Naive thymus-derived CD4-positive, alpha-beta T cell (primary cell): ENCODE measurements at regions not wholly inside any gene's neighbourhood (a gene's known extent, or its start where the extent isn't known, plus 50 kb on each side); places are given as distances from the start of the nearest gene placed in this dataset.

Experiments used
- ATAC-seq: fragments of 150-1000 bp; cut with Tn5 transposase; 2 replicates; pipeline ENCODE4 v1.10.0; 2021; ENCODE audit warnings: mild to moderate bottlenecking, moderate library complexity
- CTCF ChIA-PET: fragments of 350-600 bp; sonication (Branson Sonifier 250); formaldehyde crosslinking; loops from one replicate; lab custom pipeline; 2021; ENCODE audit warnings: antibody characterized with exemption; lab: Charles Lee
- POLR2A ChIA-PET: fragments of 350-600 bp; sonication (Branson Sonifier 250); formaldehyde crosslinking; loops from one replicate; lab custom pipeline; 2021; ENCODE audit warnings: antibody characterized with exemption, inconsistent platforms; lab: Charles Lee
- DNase-seq, 9 donors: peaks; one replicate each; pipeline versions ENCODE4 v3.0.0 to v3.0.0-alpha.2; 2020 to 2022; ENCODE audit warnings: mixed read lengths in 1 of 9
- H3K27ac ChIP-seq: one replicate; pipeline ENCODE4 v1.7.0; 2013; ENCODE audit warnings: mild to moderate bottlenecking, low read depth, low read length, moderate library complexity
- H3K27me3 ChIP-seq, 2 donors: one replicate each; pipeline ENCODE4 v1.7.0; 2013; ENCODE audit warnings: low read length in 2 of 2, mild to moderate bottlenecking in 2 of 2, moderate library complexity in 2 of 2; ENCODE audit not compliant: control insufficient read depth in 2 of 2, insufficient read depth in 2 of 2
- H3K36me3 ChIP-seq, 3 experiments: 1 replicate in 2 of 3; 2 replicates in 1 of 3; pipeline ENCODE4 v1.7.0; 2013; ENCODE audit warnings: low read length in 3 of 3, mild to moderate bottlenecking in 3 of 3, moderate library complexity in 1 of 3; ENCODE audit not compliant: insufficient read depth in 3 of 3, control insufficient read depth in 2 of 3
- H3K4me1 ChIP-seq, 2 donors: one replicate each; pipeline ENCODE4 v1.7.0; 2013; ENCODE audit warnings: low read length in 2 of 2, mild to moderate bottlenecking in 2 of 2, moderate library complexity in 1 of 2; ENCODE audit not compliant: control insufficient read depth in 2 of 2, insufficient read depth in 2 of 2
- H3K4me3 ChIP-seq: 2 replicates; pipeline ENCODE4 v1.7.0; 2013; ENCODE audit warnings: mild to moderate bottlenecking, low read length
- H3K9me3 ChIP-seq, 3 experiments: 1 replicate in 2 of 3; 2 replicates in 1 of 3; pipeline ENCODE4 v1.7.0; 2013; ENCODE audit warnings: low read length in 3 of 3; ENCODE audit not compliant: control insufficient read depth in 2 of 3
- H3K27ac Mint-ChIP-seq, 9 donors: one replicate each; pipeline ENCODE4 v1.8.0; 2020 to 2022; ENCODE audit warnings: mixed read lengths in 9 of 9, mild to moderate bottlenecking in 8 of 9, moderate library complexity in 5 of 9, inconsistent platforms in 2 of 9
- H3K27me3 Mint-ChIP-seq, 5 donors: one replicate each; pipeline ENCODE4 v1.8.0; 2021 to 2022; ENCODE audit warnings: mixed read lengths in 5 of 5, mild to moderate bottlenecking in 1 of 5
- H3K36me3 Mint-ChIP-seq, 5 donors: one replicate each; pipeline ENCODE4 v1.8.0; 2020 to 2022; ENCODE audit warnings: mixed read lengths in 5 of 5, mild to moderate bottlenecking in 3 of 5, inconsistent platforms in 1 of 5
- H3K4me1 Mint-ChIP-seq, 7 donors: one replicate each; pipeline ENCODE4 v1.8.0; 2020 to 2022; ENCODE audit warnings: mixed read lengths in 7 of 7, mild to moderate bottlenecking in 3 of 7, inconsistent platforms in 1 of 7
- H3K4me3 Mint-ChIP-seq, 10 donors: one replicate each; pipeline ENCODE4 v1.8.0; 2020 to 2022; ENCODE audit warnings: mild to moderate bottlenecking in 10 of 10, mixed read lengths in 10 of 10, moderate library complexity in 6 of 10, inconsistent platforms in 2 of 10
- H3K9me3 Mint-ChIP-seq, 11 donors: one replicate each; pipeline ENCODE4 v1.8.0; 2020 to 2022; ENCODE audit warnings: mixed read lengths in 11 of 11, mild to moderate bottlenecking in 4 of 11, inconsistent platforms in 1 of 11, moderate library complexity in 1 of 11
- intact Hi-C, 2 donors: fragments of 100-400 bp; cut with micrococcal nuclease; formaldehyde crosslinking; loops; one replicate each; pipeline ENCODE4 v1.15.1; 2023

DNA sequence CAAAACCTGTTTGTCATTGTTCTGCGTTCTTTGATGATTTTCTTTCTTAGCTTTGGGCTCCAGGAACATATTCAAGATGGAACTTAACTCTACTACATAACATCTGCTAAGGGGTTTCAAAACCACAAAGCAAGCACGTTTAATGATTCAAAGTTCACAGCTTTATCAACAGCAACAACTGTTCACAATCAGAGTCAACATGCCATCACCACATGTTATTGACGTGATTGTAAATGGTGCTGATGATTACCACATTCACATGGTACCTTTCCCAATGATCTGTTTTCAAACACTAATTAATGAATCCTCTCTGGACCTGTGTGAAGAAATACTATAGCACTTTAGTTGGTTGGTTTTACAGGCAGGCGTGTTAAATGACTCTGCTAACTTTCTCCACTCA lies 180.6 kb upstream of the CEP162 start:
- no peak overlapping the region for H3K4me3 ChIP-seq
- CTCF ChIA-PET, result no interaction called here
- H3K27ac ChIP-seq, result no peak overlapping the region
- H3K27me3 Mint-ChIP-seq, result peaks cover 0 to 5% (median 0%) of the 10 kb centered on the region in 5 donors
- H3K36me3 Mint-ChIP-seq, result no peaks in the 10 kb centered on the region
- ATAC-seq (no peak), DNase-seq (no peak)
- H3K4me1 Mint-ChIP-seq, result no peaks in the 10 kb centered on the region
- no peaks in the 10 kb centered on the region for H3K9me3 ChIP-seq
- no peaks in the 10 kb centered on the region for H3K36me3 ChIP-seq
- H3K27me3 ChIP-seq, result no peaks in the 10 kb centered on the region
- H3K9me3 Mint-ChIP-seq, result peaks cover 0 to 5% (median 0%) of the 10 kb centered on the region in 11 donors
- intact Hi-C loops, result no loop called here
- no peak overlapping the region for H3K27ac Mint-ChIP-seq
- POLR2A ChIA-PET, result no interaction called here
- H3K4me1 ChIP-seq, result no peaks in the 10 kb centered on the region
- no peak overlapping the region for H3K4me3 Mint-ChIP-seq

DNA sequence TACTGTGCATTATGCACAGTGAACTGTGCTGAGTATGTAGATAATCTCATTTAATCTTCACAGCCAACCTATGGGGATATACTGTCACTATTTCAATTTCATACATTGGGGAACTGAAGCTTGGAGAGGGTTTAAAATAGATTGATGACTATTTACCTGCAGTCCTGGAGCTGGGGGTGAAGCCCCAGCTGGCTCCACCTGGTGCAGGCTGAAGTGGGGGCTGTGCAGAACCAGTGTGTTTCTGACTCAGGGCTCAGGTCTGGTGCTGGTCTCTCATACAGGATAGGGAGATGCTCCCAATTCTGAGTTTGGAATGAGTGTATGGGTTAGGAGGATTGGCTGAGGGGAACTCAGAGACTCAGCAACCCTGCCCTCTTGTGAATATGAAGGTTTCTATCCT lies 176.1 kb upstream of the CEP162 start:
- H3K27me3 Mint-ChIP-seq, result peaks cover 0 to 5% (median 0%) of the 10 kb centered on the region in 5 donors
- H3K4me3 Mint-ChIP-seq, result no peak overlapping the region
- CTCF ChIA-PET, result no interaction called here
- DNase-seq (no peak), ATAC-seq (peak; percentile 12)
- H3K36me3 ChIP-seq, result no peaks in the 10 kb centered on the region
- no peak overlapping the region for H3K27ac Mint-ChIP-seq
- no peaks in the 10 kb centered on the region for H3K9me3 ChIP-seq
- H3K9me3 Mint-ChIP-seq, result peaks cover 0 to 4% (median 0%) of the 10 kb centered on the region in 11 donors
- H3K36me3 Mint-ChIP-seq, result no peaks in the 10 kb centered on the region
- intact Hi-C loops, result no loop called here
- no peak overlapping the region for H3K27ac ChIP-seq
- POLR2A ChIA-PET, result no interaction called here
- no peaks in the 10 kb centered on the region for H3K27me3 ChIP-seq
- no peaks in the 10 kb centered on the region for H3K4me1 Mint-ChIP-seq
- no peaks in the 10 kb centered on the region for H3K4me1 ChIP-seq
- H3K4me3 ChIP-seq, result no peak overlapping the region

DNA sequence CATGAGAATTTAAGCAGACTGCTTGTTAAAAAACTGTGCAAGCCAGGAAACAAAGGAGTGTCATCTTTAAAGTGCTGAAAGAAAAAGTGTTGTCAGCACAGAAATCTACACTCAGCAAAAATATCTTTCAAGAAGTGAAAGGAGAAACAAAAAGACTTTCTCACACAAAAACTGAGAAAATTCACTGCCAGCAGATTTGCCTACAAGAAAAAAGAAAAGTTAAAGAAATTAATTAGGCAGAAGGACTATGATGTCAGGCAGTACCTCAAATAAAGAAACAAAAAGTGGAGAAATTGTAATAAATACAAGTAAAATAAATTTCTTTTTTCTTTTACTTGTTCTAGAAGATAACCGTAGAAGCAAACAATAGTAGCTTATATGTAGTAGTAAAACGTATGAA lies 171.6 kb upstream of the CEP162 start:
- no peak overlapping the region for H3K27ac ChIP-seq
- no peaks in the 10 kb centered on the region for H3K9me3 ChIP-seq
- ChIA-PET POLR2A (no interaction called here), CTCF (no interaction called here)
- no peaks in the 10 kb centered on the region for H3K36me3 ChIP-seq
- H3K27ac Mint-ChIP-seq, result no peak overlapping the region
- no peak overlapping the region for H3K4me3 ChIP-seq
- no peaks in the 10 kb centered on the region for H3K4me1 ChIP-seq
- H3K9me3 Mint-ChIP-seq, result peaks cover 0 to 4% (median 0%) of the 10 kb centered on the region in 11 donors
- ATAC-seq, result no peak
- no peaks in the 10 kb centered on the region for H3K27me3 ChIP-seq
- H3K4me3 Mint-ChIP-seq, result no peak overlapping the region
- DNase-seq, result no peak
- H3K36me3 Mint-ChIP-seq, result no peaks in the 10 kb centered on the region
- peaks cover 0 to 5% (median 0%) of the 10 kb centered on the region in 5 donors for H3K27me3 Mint-ChIP-seq
- H3K4me1 Mint-ChIP-seq, result no peaks in the 10 kb centered on the region
- intact Hi-C loops, result no loop called here

DNA sequence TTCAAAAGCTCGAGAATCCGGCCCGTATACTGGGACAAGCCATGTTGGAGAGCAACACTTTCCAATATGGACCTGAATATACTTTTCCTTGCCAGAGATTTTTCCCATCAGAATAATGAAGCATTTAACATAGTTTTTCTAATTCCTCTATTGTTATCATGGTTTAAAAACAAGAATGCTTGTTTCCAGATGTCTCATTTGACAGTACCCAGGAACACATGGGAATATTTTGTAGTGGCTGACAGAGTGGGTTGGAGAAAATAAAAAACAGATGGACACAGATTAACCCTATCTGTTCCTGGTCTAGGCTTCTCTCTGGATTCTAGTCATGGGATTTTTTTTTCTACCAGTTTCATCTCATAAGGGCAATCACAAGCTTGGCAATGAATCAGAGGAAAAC lies 164.8 kb upstream of the CEP162 start:
- H3K36me3 ChIP-seq, result no peaks in the 10 kb centered on the region
- no peak overlapping the region for H3K4me3 Mint-ChIP-seq
- DNase-seq (no peak), ATAC-seq (no peak)
- intact Hi-C loops, result no loop called here
- CTCF ChIA-PET, result no interaction called here
- no peaks in the 10 kb centered on the region for H3K9me3 ChIP-seq
- H3K27ac Mint-ChIP-seq, result no peak overlapping the region
- H3K27ac ChIP-seq, result no peak overlapping the region
- no peaks in the 10 kb centered on the region for H3K4me1 Mint-ChIP-seq
- H3K9me3 Mint-ChIP-seq, result peaks cover 0 to 12% (median 3%) of the 10 kb centered on the region in 11 donors
- peaks cover 0 to 7% (median 7%) of the 10 kb centered on the region in 5 donors for H3K27me3 Mint-ChIP-seq
- H3K4me1 ChIP-seq, result no peaks in the 10 kb centered on the region
- POLR2A ChIA-PET, result no interaction called here
- no peaks in the 10 kb centered on the region for H3K36me3 Mint-ChIP-seq
- no peaks in the 10 kb centered on the region for H3K27me3 ChIP-seq
- no peak overlapping the region for H3K4me3 ChIP-seq

DNA sequence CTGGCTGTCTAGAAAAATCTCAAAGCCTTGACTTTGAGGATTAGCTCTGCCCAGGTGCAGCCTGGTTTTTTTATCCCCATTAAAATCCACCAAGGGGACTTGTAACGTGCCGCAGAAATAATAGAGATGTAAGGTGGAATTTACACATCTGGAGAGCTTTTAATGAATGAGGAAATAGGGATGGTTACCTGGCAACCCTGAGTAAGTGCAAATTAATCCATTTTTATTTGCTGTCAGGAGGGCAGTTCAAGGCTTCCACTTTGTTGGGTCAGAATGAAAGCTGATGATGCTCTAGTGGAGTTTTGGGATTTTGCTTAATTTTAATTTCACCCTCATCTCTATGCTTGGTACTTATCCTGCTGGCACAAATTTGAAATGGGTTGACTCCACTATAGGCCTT lies 163.4 kb upstream of the CEP162 start:
- intact Hi-C loops, result no loop called here

DNA sequence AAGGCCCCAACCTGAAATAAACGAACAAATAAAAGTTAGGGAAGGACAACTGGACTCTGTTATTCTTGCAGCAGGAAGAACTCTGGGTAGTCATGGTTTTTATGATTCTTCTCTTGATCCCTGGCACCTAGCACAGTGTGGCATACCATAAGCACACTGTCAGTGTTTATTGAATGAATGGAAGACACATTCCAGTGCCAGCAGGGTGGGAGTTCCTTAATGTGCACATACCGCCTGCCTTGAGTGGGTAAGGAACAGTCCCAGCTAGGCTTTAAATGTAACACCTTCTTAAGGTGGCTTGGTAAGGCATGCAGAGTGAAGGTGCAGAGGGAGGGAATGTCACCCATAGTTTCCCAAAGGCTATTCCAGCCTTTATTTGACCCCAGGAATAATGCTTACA lies 162.9 kb upstream of the CEP162 start:
- H3K36me3 Mint-ChIP-seq, result no peaks in the 10 kb centered on the region
- H3K9me3 ChIP-seq, result no peaks in the 10 kb centered on the region
- H3K4me1 Mint-ChIP-seq, result no peaks in the 10 kb centered on the region
- H3K4me3 Mint-ChIP-seq, result no peak overlapping the region
- H3K4me3 ChIP-seq, result no peak overlapping the region
- CTCF ChIA-PET, result no interaction called here
- no peak overlapping the region for H3K27ac Mint-ChIP-seq
- H3K9me3 Mint-ChIP-seq, result peaks cover 0 to 14% (median 7%) of the 10 kb centered on the region in 11 donors
- DNase-seq (no peak), ATAC-seq (no peak)
- no peaks in the 10 kb centered on the region for H3K27me3 ChIP-seq
- peaks cover 0 to 7% (median 7%) of the 10 kb centered on the region in 5 donors for H3K27me3 Mint-ChIP-seq
- no peak overlapping the region for H3K27ac ChIP-seq
- no peaks in the 10 kb centered on the region for H3K4me1 ChIP-seq
- no peaks in the 10 kb centered on the region for H3K36me3 ChIP-seq
- intact Hi-C loops, result no loop called here
- POLR2A ChIA-PET, result no interaction called here

More for the DNA sequence above, 163.4 kb upstream of the CEP162 start:
- Histone ChIP-seq H3K9me3 (no peaks in the 10 kb centered on the region), H3K4me3 (no peak overlapping the region), H3K36me3 (no peaks in the 10 kb centered on the region), H3K27ac (no peak overlapping the region), H3K4me1 (no peaks in the 10 kb centered on the region), H3K27me3 (no peaks in the 10 kb centered on the region)
- Mint-ChIP-seq H3K27me3 (peaks cover 0 to 7% (median 7%) of the 10 kb centered on the region in 5 donors), H3K4me1 (no peaks in the 10 kb centered on the region), H3K27ac (no peak overlapping the region), H3K9me3 (peaks cover 0 to 14% (median 5%) of the 10 kb centered on the region in 11 donors), H3K36me3 (no peaks in the 10 kb centered on the region), H3K4me3 (no peak overlapping the region)
- no peak for ATAC-seq
- POLR2A ChIA-PET, result no interaction called here
- no peak for DNase-seq
- CTCF ChIA-PET, result interaction anchor here (0.6 kb wide), 1 partner anchor 462 kb away, joined by 3 read pairs; no protein-coding TSS in a partner anchor

DNA sequence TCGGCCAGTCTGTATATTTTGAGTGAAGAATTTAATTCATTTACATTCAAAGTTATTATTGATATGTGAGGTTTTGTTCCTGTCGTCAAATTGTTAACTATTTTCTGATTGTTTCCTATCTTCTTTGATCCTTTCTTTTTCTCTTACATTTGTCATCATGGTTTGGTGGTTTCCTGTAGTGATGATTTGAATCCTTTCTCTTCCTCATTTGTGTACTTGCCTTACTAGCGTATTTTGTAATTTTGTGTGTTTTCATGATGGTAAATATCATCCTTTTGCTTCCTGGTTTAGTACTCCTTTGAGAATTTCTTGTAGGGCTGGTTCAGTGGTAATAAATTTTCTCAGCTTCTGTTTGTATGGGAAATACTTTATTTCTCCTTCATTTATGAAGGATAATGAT lies 151.7 kb upstream of the CEP162 start:
- H3K9me3 Mint-ChIP-seq, result peaks cover 0 to 14% (median 4%) of the 10 kb centered on the region in 11 donors
- intact Hi-C loops, result no loop called here
- Histone ChIP-seq H3K27ac (no peak overlapping the region), H3K9me3 (no peaks in the 10 kb centered on the region), H3K4me1 (no peaks in the 10 kb centered on the region), H3K36me3 (no peaks in the 10 kb centered on the region), H3K27me3 (no peaks in the 10 kb centered on the region), H3K4me3 (no peak overlapping the region)
- no peaks in the 10 kb centered on the region for H3K36me3 Mint-ChIP-seq
- ATAC-seq (no peak), DNase-seq (no peak)
- ChIA-PET CTCF (no interaction called here), POLR2A (no interaction called here)
- H3K27ac Mint-ChIP-seq, result no peak overlapping the region
- H3K27me3 Mint-ChIP-seq, result peaks cover 0 to 8% (median 0%) of the 10 kb centered on the region in 5 donors
- no peak overlapping the region for H3K4me3 Mint-ChIP-seq
- no peaks in the 10 kb centered on the region for H3K4me1 Mint-ChIP-seq
